SK-N-SH (cell line): ENCODE measurements at regions not wholly inside any gene's neighbourhood (a gene's known extent, or its start where the extent isn't known, plus 50 kb on each side); places are given as distances from the start of the nearest gene placed in this dataset.
A peak's percentile ranks its signal among the peaks of the same experiment; 100 is the strongest.

Experiments
- CTCF ChIA-PET: fragments of 300-600, 350-600 bp; formaldehyde crosslinking; extraction: SDS; loops from one replicate; lab custom pipeline; 2021; lab: Yijun Ruan, JAX
- POLR2A ChIA-PET: fragments of 350-600 bp; sonication (Branson Sonifier 250); formaldehyde crosslinking; extraction: SDS; loops from one replicate; lab custom pipeline; 2020; ENCODE audit warnings: antibody characterized with exemption, inconsistent platforms; lab: Yijun Ruan, JAX
- DNase-seq: peaks from one replicate; pipeline ENCODE4 v3.0.0; 2012
- H2AFZ ChIP-seq: fragments of 200-600 bp; sonication (generic); 2 replicates; pipeline ENCODE4 v1.8.1; 2016; ENCODE audit warnings: antibody characterized with exemption, mild to moderate bottlenecking, low read depth
- H3F3A ChIP-seq: fragments of 200-600 bp; sonication (generic); replicated peaks from 2 replicates; pipeline ENCODE3; 2016; ENCODE audit warnings: antibody characterized with exemption, mild to moderate bottlenecking; ENCODE audit not compliant: insufficient read depth
- H3K27ac ChIP-seq, 2 experiments: fragments of 200-500 bp in 1 of 2; fragments of 200-600 bp in 1 of 2; sonication (Bioruptor generic) in 1 of 2; sonication (generic), shearing (Covaris generic) in 1 of 2; 2 replicates each; pipeline versions ENCODE4 v1.5.1 to v1.6.1; 2014 to 2016; ENCODE audit warnings: low read depth in 2 of 2, inconsistent platforms in 1 of 2, low read length in 1 of 2, mild to moderate bottlenecking in 1 of 2, mixed read lengths in 1 of 2
- H3K27me3 ChIP-seq: fragments of 200-600 bp; sonication (generic), shearing (Covaris generic); 2 replicates; pipeline ENCODE4 v1.6.1; 2016; ENCODE audit warnings: mixed run types; ENCODE audit not compliant: insufficient read depth
- H3K36me3 ChIP-seq, 2 experiments: fragments of 200-500 bp in 1 of 2; fragments of 200-600 bp in 1 of 2; sonication (Bioruptor generic) in 1 of 2; sonication (generic) in 1 of 2; replicated peaks in 1 of 2; 2 replicates each; pipeline versions ENCODE3 to v1.5.1; 2014 to 2016; ENCODE audit warnings: low read length in 1 of 2, mild to moderate bottlenecking in 1 of 2; ENCODE audit not compliant: insufficient read depth in 2 of 2, control insufficient read depth in 1 of 2
- H3K4me1 ChIP-seq, 2 experiments: fragments of 200-500 bp in 1 of 2; fragments of 200-600 bp in 1 of 2; sonication (Bioruptor generic) in 1 of 2; sonication (generic), shearing (Covaris generic) in 1 of 2; 2 replicates each; pipeline versions ENCODE4 v1.5.1 to v1.6.1; 2014 to 2016; ENCODE audit warnings: low read depth in 1 of 2, low read length in 1 of 2, mixed run types in 1 of 2; ENCODE audit not compliant: insufficient read depth in 2 of 2, control insufficient read depth in 1 of 2
- H3K4me2 ChIP-seq: fragments of 200-600 bp; sonication (generic), shearing (Covaris generic); 2 replicates; pipeline ENCODE4 v1.6.1; 2017; ENCODE audit warnings: mixed run types
- H3K4me3 ChIP-seq, 2 experiments: fragments of 200-500 bp in 1 of 2; fragments of 200-600 bp in 1 of 2; sonication (Bioruptor generic) in 1 of 2; sonication (generic), shearing (Covaris generic) in 1 of 2; 2 replicates each; pipeline versions ENCODE4 v1.5.1 to v1.8.1; 2014 to 2016; ENCODE audit warnings: low read depth in 2 of 2, inconsistent platforms in 1 of 2, low read length in 1 of 2, mild to moderate bottlenecking in 1 of 2, mixed read lengths in 1 of 2, moderate library complexity in 1 of 2
- H3K79me2 ChIP-seq: fragments of 200-600 bp; sonication (generic); 2 replicates; pipeline ENCODE4 v1.8.1; 2017; ENCODE audit warnings: mild to moderate bottlenecking; ENCODE audit not compliant: insufficient read depth
- H3K9ac ChIP-seq: fragments of 200-600 bp; sonication (generic); 2 replicates; pipeline ENCODE4 v1.6.1; 2017; ENCODE audit warnings: mixed run types
- H3K9me2 ChIP-seq: fragments of 200-600 bp; sonication (generic); 2 replicates; pipeline ENCODE4 v1.6.1; 2017; ENCODE audit warnings: mixed run types
- H3K9me3 ChIP-seq: fragments of 200-600 bp; sonication (generic); 2 replicates; pipeline ENCODE4 v1.6.1; 2017; ENCODE audit warnings: mixed run types, mild to moderate bottlenecking, moderate library complexity
- H4K20me1 ChIP-seq: fragments of 200-600 bp; sonication (generic); 2 replicates; pipeline ENCODE4 v1.6.1; 2017; ENCODE audit warnings: mild to moderate bottlenecking, mixed run types; ENCODE audit not compliant: insufficient read depth
- ELF1 ChIP-seq: IDR thresholded peaks from 2 replicates; pipeline ENCODE4 v1.4.0; 2012
- EP300 ChIP-seq, 2 experiments: IDR thresholded peaks; 2 replicates each; pipeline versions ENCODE4 v1.4.0 to v1.6.1; 2012; ENCODE audit warnings: borderline replicate concordance in 1 of 2, low read depth in 1 of 2, low read length in 1 of 2
- EZH2phosphoT487 ChIP-seq: fragments of 200-600 bp; sonication (generic); IDR thresholded peaks from 2 replicates; pipeline ENCODE4 v1.6.1; 2017; ENCODE audit warnings: low read depth, mixed run types, mild to moderate bottlenecking, antibody characterized with exemption, moderate library complexity, borderline replicate concordance
- FOSL2 ChIP-seq: IDR thresholded peaks from 2 replicates; pipeline ENCODE4 v1.4.0; 2012; ENCODE audit warnings: low read depth, mild to moderate bottlenecking, moderate library complexity, borderline replicate concordance
- GABPA ChIP-seq: IDR thresholded peaks from 2 replicates; pipeline ENCODE4 v1.4.0; 2012; ENCODE audit warnings: low read depth, mild to moderate bottlenecking
- JUND ChIP-seq: IDR thresholded peaks from 2 replicates; pipeline ENCODE4 v1.4.0; 2012
- MEF2A ChIP-seq: IDR thresholded peaks from 2 replicates; pipeline ENCODE4 v1.4.0; 2012; ENCODE audit warnings: low read depth, borderline replicate concordance
- MXI1 ChIP-seq: IDR thresholded peaks from 2 replicates; pipeline ENCODE4 v1.6.1; 2012; ENCODE audit warnings: mild to moderate bottlenecking, low read depth, low read length, improper control_type of control experiment
- NFIC ChIP-seq: IDR thresholded peaks from 2 replicates; pipeline ENCODE4 v1.4.0; 2012; ENCODE audit warnings: borderline replicate concordance
- POLR2AphosphoS5 ChIP-seq: IDR thresholded peaks from 2 replicates; pipeline ENCODE4 v1.6.1; 2012; ENCODE audit warnings: low read depth, low read length
- RXRA ChIP-seq: IDR thresholded peaks from 2 replicates; pipeline ENCODE4 v1.4.0; 2012; ENCODE audit warnings: low read depth, mild to moderate bottlenecking, borderline replicate concordance
- SIN3A ChIP-seq: IDR thresholded peaks from 2 replicates; pipeline ENCODE4 v1.6.1; 2012; ENCODE audit warnings: low read depth, mild to moderate bottlenecking, low read length, moderate library complexity, borderline replicate concordance
- WGBS: methylation state at CpG from one replicate; pipeline ENCODE4 v1.1.6; 2017; ENCODE audit warnings: low lambda C conversion rate; 5-methylcytosine and 5-hydroxymethylcytosine counted together
- TF ChIP-seq, protein P1 (sequence below): fragments of 200-600 bp; sonication (generic); IDR thresholded peaks from 2 replicates; pipeline ENCODE4 v1.6.1; 2017; ENCODE audit warnings: antibody characterized with exemption, mild to moderate bottlenecking, moderate library complexity
- TF ChIP-seq, protein P2 (sequence below): fragments of 150-350 bp; IDR thresholded peaks from 2 replicates; pipeline ENCODE4 v1.6.1; 2016; ENCODE audit warnings: mild to moderate bottlenecking, low read depth, low read length
- TF ChIP-seq, protein P3 (sequence below): IDR thresholded peaks from 2 replicates; pipeline ENCODE4; 2012
- TF ChIP-seq, protein P4 (sequence below): IDR thresholded peaks from 2 replicates; pipeline ENCODE4 v1.4.0; 2012; ENCODE audit warnings: low read depth

DNA sequence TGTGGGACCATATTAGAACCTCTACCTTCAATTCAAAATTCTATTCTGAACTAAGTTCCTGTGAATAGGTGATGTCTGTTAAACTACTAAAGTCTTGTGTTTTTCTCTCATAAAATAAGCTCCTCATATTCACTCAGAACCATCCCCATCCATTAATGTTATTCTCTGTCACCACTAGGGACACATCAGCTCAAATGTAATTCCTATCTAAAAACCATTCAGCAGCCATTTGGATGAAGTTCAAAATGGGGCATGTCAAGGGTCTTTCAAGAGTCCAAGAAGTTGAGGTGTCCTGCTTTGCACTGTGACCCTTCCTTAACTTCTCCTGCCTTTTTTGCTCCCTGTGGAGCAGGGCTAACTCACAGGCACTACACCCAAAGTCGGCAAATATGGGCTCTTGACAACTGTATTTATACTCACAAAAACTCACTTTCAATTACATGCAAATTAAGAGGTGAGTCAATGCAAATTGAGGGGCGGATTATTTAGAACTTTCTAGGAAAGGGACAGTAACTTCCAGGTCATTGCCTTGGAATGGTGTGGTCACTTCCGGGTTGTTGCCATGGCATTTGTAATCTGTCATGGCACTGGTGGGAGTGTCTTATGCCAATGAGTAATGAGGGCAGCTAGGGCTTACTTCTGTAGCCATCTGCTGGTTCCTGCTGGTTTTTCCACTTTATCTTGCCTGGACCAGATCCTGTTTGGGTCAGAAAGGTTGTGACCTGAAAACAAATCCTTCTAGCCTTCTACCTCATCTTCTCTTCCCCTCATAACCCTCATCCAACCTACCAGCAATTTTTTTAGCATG, 128.2 kb upstream of the COX10 start:
- no peaks in the 10 kb centered on the region for H3K79me2 ChIP-seq
- no peaks in the 10 kb centered on the region; the same call in 1 of the 2 replicates for H3K27me3 ChIP-seq
- no peak overlapping the region for H3K4me2 ChIP-seq
- no peaks in the 10 kb centered on the region for H3K9me2 ChIP-seq
- H3F3A ChIP-seq = no peaks in the 10 kb centered on the region
- H3K4me3 ChIP-seq = no peak overlapping the region
- no peaks in the 10 kb centered on the region for H3K4me1 ChIP-seq
- WGBS = 0% methylated on average over 3 of the region's 3 CpGs
- CTCF ChIA-PET = interaction anchor here (0.8 kb wide), 1 partner anchor 827 kb away, joined by 3 read pairs; no protein-coding TSS in a partner anchor
- DNase-seq = no peak
- H3K36me3 ChIP-seq = no peaks in the 10 kb centered on the region
- no peaks in the 10 kb centered on the region for H3K9me3 ChIP-seq
- no peak overlapping the region for H3K9ac ChIP-seq
- TF ChIP-seq, protein P1, sequence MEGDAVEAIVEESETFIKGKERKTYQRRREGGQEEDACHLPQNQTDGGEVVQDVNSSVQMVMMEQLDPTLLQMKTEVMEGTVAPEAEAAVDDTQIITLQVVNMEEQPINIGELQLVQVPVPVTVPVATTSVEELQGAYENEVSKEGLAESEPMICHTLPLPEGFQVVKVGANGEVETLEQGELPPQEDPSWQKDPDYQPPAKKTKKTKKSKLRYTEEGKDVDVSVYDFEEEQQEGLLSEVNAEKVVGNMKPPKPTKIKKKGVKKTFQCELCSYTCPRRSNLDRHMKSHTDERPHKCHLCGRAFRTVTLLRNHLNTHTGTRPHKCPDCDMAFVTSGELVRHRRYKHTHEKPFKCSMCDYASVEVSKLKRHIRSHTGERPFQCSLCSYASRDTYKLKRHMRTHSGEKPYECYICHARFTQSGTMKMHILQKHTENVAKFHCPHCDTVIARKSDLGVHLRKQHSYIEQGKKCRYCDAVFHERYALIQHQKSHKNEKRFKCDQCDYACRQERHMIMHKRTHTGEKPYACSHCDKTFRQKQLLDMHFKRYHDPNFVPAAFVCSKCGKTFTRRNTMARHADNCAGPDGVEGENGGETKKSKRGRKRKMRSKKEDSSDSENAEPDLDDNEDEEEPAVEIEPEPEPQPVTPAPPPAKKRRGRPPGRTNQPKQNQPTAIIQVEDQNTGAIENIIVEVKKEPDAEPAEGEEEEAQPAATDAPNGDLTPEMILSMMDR = peak; percentile 20; the same call in 1 of the 2 replicates
- TF ChIP-seq, protein P2, sequence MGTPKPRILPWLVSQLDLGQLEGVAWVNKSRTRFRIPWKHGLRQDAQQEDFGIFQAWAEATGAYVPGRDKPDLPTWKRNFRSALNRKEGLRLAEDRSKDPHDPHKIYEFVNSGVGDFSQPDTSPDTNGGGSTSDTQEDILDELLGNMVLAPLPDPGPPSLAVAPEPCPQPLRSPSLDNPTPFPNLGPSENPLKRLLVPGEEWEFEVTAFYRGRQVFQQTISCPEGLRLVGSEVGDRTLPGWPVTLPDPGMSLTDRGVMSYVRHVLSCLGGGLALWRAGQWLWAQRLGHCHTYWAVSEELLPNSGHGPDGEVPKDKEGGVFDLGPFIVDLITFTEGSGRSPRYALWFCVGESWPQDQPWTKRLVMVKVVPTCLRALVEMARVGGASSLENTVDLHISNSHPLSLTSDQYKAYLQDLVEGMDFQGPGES = no peak
- TF ChIP-seq GABPA (peak; percentile 76), POLR2AphosphoS5 (no peak), MXI1 (no peak), SIN3A (no peak), ELF1 (0 out of 2 replicates have a peak, but pooled peaks have one; percentile 26)
- TF ChIP-seq, protein P3, sequence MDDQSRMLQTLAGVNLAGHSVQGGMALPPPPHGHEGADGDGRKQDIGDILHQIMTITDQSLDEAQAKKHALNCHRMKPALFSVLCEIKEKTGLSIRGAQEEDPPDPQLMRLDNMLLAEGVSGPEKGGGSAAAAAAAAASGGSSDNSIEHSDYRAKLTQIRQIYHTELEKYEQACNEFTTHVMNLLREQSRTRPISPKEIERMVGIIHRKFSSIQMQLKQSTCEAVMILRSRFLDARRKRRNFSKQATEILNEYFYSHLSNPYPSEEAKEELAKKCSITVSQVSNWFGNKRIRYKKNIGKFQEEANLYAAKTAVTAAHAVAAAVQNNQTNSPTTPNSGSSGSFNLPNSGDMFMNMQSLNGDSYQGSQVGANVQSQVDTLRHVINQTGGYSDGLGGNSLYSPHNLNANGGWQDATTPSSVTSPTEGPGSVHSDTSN = peak; percentile 73
- TF ChIP-seq, all 33 proteins: peak for 4
- POLR2A ChIA-PET = no interaction called here
- Histone ChIP-seq H3K27ac (no peak overlapping the region), H2AFZ (peak overlapping the region; percentile 58; the same call in 1 of the 2 replicates), H4K20me1 (no peaks in the 10 kb centered on the region)

DNA sequence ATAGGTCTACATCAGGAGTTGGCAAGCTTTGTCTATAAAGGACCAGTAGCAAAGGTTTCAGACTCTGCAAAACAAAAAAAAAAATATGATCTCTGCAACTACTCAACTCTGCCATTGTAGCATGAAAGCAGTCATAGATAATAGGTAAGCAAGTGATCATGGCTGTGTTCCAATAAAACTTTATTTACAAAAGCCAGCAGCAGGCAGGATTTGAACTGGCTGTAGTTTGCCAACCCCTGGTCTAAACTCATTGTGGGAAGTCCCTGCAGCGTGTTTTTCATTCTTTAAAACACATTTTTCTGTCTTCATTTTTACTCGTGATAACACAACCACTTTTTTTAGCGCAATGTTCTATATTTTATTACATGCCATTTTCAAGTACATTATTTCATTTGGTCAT, 127.5 kb upstream of the COX10 start:
- no peak overlapping the region for H3K27ac ChIP-seq
- no peak overlapping the region for H3K4me2 ChIP-seq
- no peak for DNase-seq
- ChIA-PET CTCF (no interaction called here), POLR2A (no interaction called here)
- no peaks in the 10 kb centered on the region for H3K36me3 ChIP-seq
- 45% methylated on average over 3 of the region's 3 CpGs for WGBS
- H3K4me3 ChIP-seq = no peak overlapping the region
- H3K79me2 ChIP-seq = no peaks in the 10 kb centered on the region
- no peaks in the 10 kb centered on the region for H3K9me3 ChIP-seq
- H4K20me1 ChIP-seq = no peaks in the 10 kb centered on the region
- H3K9me2 ChIP-seq = no peaks in the 10 kb centered on the region
- no peak overlapping the region for H3K9ac ChIP-seq
- H3F3A ChIP-seq = no peaks in the 10 kb centered on the region
- no peaks in the 10 kb centered on the region for H3K4me1 ChIP-seq
- H2AFZ ChIP-seq = no peak overlapping the region; the same call in 1 of the 2 replicates
- no peaks in the 10 kb centered on the region; the same call in 1 of the 2 replicates for H3K27me3 ChIP-seq
- TF ChIP-seq RXRA (no peak), MXI1 (no peak), NFIC (no peak), JUND (no peak), FOSL2 (no peak), MEF2A (no peak), SIN3A (no peak), EZH2phosphoT487 (no peak), GABPA (no peak), POLR2AphosphoS5 (no peak), EP300 (IDR thresholded peaks at IDR 0.05; ENCODE audit: borderline replicate concordance in 1 of 2, low read depth in 1 of 2, low read length in 1 of 2) (no peak)
- TF ChIP-seq, protein P4, sequence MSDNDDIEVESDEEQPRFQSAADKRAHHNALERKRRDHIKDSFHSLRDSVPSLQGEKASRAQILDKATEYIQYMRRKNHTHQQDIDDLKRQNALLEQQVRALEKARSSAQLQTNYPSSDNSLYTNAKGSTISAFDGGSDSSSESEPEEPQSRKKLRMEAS = no peak
- TF ChIP-seq, protein P3 = no peak
